ENCODE measurements at regions not wholly inside any gene's neighbourhood (a gene's known extent, or its start where the extent isn't known, plus 50 kb on each side); places are given as distances from the start of the nearest gene placed in this dataset.

DNA sequence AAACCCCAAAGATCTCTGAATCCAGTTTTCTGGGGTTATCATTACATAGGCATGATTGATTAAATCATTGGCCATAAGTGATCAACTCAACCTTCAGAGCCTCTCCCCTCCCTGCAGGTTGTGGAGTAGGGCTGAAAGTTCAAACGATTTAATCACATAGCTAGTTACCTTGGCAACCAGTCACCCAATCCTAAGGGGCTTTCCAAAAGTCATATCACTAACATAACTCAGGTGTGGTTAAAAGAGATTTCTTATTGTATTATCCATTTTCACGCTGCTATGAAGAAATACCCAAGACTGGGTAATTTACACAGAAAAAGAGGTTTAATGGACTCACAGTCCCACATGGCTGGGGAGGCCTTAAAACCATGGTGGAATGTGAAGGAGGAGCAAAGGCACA is 935.1 kb upstream of the SLC35B3 start:
- TF ChIP-seq TCF7 (IDR thresholded peaks at IDR 0.05; ENCODE audit: low read depth) (no peak), SUZ12 (IDR thresholded peaks at IDR 0.05; ENCODE audit: low read depth, low read length) (no peak), ZNF24 (IDR thresholded peaks at IDR 0.05) (no peak), ZNF644 (CRISPR knock-in tag; IDR thresholded peaks at IDR 0.05; ENCODE audit: low read depth) (no peak), MAFF (IDR thresholded peaks at IDR 0.05; ENCODE audit: low read depth, low read length) (no peak), EP300 (IDR thresholded peaks at IDR 0.05; ENCODE audit: low read depth in 2 of 2, low read length in 2 of 2) (no peak), EP300 (CRISPR knock-in tag; IDR thresholded peaks at IDR 0.05; ENCODE audit: borderline replicate concordance) (no peak), EZH2 (conservative IDR thresholded peaks at IDR 0.05; ENCODE audit: low read depth, low read length) (no peak), ZNF446 (CRISPR knock-in tag; IDR thresholded peaks at IDR 0.05) (no peak), FOXK2 (IDR thresholded peaks at IDR 0.05) (no peak)
- TF ChIP-seq, protein P1, sequence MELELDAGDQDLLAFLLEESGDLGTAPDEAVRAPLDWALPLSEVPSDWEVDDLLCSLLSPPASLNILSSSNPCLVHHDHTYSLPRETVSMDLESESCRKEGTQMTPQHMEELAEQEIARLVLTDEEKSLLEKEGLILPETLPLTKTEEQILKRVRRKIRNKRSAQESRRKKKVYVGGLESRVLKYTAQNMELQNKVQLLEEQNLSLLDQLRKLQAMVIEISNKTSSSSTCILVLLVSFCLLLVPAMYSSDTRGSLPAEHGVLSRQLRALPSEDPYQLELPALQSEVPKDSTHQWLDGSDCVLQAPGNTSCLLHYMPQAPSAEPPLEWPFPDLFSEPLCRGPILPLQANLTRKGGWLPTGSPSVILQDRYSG (CRISPR knock-in tag; IDR thresholded peaks at IDR 0.05), result no peak

All from HepG2 (cell line).